GM21576 (cell line): ENCODE measurements at regions not wholly inside any gene's neighbourhood (a gene's known extent, or its start where the extent isn't known, plus 50 kb on each side); places are given as distances from the start of the nearest gene placed in this dataset.

ENCODE experiments used
- ATAC-seq: cut with Tn5 transposase; IDR thresholded peaks from one replicate; pipeline ENCODE4 v1.9.1; 2021; ENCODE audit warnings: mild to moderate bottlenecking, moderate library complexity; ENCODE audit not compliant: unreplicated experiment

DNA sequence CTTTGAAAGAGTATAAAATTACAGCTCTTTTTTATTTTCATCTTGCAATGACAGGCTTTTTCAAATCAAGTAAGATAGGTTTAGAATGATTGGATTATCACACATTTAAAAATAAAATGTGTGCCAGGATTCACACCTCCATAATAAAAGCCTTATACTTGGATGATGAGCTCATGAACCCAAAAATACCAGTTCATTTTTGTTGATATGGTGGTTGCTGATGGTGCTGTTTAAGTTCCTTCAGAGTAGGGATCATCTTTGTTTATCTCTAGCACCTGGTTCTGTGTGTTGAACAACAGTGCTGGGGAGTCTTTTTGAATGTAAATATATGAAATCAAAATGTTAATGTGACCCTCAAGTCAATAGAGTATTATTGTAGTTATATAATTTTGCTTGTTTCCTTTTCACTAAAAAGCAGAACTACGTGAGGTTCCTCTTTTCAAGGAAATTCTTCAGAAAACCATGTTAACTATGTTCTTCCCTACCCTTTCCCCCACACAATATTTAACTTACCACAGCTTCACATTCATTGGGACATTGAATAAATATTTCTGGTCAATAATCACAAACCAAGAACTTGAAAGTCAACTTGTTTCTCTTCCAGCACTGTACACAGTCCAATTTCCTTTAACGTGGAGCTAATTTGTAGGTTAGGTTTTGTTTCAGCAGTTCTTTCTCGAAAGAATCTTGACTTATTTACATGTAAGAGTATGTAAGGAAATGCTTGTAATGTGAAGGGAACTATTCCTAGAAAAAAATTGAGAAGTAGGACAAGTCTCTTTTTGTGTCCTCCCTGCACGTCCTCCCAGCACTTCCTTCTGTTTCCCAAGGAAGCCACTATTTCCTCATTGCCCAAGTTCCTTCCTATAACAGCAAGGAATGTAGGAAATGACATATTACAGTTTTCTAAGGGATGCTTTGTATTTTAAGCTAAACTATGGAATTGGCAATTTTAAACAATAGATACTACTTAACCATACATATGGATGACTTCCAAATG is 945.9 kb upstream of the CITED2 start:
- peak; percentile 42 for ATAC-seq

- ATAC-seq = peak; percentile 90
Measured at GRCh38 chr6:140319209-140319608, 944.8 kb upstream of the CITED2 start.

DNA sequence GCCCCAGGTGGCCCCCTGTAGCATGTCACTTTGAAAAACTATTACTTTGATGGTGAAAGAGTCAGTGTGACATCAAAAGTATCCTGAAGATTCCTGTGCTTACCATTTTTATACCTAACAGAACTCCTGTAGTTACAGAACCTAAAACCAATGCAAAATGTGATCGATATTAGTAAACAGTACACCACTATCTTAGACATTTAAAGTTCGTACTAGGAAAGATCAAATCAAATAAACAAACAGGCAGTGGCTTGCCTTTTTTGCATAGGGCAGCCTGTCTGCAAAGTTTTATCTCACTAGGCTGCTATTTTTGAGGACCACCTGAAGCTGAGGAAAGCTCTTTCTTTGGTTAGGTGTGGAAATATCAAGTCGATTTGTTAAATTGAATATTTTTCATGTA is 944.0 kb upstream of the CITED2 start:
- ATAC-seq = no peak

DNA sequence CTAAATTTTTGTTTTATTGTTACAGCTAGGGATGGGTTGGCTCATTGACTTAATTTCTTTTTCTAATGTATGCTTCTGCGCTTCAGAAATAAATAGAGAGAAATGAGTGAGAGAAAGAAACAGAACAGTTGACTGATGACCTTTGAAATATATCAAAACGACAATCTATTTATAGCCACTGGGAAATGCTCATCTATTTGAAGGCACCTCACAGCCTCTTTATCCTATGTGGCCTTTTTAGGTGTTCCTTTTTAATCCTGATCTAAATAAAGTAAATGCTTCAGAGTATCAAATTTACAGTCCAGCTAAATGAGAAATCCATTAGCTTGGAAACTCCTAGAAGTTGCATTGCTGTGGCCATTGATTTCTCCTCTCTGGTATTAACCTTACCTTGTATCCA is 943.5 kb upstream of the CITED2 start:
- no peak for ATAC-seq

DNA sequence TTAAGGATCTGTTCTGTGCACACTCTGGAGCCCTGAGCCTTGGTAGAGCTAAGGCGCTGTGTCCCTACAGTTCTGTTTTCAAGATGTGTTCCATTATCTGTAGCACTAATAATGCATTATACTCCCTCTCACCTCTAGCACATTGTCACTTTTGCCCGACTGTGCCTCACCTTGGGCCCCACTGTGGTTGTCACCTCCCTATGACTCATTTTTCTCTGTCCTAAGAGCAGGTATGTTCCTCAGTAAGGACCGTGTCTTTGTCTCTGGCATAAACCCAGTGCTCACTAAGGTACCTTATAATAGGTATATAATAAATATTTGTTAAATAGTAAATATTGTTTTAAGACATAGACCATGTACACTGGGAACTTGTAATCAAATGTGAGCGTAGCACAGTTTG is 942.5 kb upstream of the CITED2 start:
- ATAC-seq = no peak

DNA sequence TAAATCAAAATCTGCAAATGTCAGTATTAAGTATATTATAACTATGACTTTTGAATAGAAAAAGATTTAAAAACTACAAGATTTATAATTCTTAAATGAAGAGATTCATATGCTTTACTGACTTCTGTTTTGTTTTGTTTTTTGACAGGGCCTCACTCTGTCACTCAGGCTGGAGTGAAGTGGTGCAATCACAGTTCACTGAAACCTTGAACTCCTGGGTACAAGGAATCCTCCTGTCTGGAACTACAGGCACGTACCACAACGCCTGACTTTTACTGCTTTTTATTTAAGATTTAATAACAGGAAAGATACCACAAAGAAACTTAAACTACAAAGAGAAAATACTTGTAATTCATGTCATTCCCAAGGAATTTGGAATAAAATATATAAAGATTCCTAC is 940.2 kb upstream of the CITED2 start:
- ATAC-seq = no peak

DNA sequence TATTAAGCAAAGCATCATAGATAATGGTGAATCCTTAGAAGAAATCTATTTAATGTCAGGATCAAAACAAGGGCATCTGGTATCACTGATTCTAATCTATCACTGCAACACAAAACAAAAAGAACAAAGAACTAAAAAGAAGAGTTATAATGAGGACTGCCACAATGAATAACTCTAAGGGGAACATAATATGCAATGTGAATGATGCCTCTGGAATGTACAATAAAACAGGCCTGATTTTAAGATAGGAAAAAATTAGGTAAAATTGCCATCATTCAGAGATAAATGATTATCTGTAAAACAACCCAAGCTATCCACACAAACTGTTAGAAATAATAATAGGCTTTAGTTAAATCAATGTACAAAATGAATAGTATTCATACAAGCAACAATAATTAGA is 936.7 kb upstream of the CITED2 start:
- ATAC-seq = no peak

- ATAC-seq = no peak
Measured at GRCh38 chr6:140303218-140303949, 928.9 kb upstream of the CITED2 start.

DNA sequence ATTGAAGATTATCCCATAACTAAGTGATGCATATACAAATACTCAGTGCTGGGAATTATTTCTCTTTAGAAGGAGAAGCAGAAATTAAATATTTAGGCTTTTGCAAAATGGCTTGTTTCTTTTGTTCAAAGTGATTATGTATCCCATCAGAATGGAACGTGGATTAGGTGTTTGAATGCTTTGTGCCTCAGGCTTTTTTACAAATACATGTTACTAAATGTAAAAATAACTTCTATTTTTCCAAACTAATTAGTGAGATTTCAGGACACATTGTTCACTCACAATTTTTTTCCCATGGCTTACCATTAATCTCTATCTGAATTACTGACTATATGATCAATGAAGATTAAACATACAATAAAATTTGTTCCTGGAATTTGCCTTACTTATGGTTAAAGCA is 925.9 kb upstream of the CITED2 start:
- ATAC-seq = no peak

DNA sequence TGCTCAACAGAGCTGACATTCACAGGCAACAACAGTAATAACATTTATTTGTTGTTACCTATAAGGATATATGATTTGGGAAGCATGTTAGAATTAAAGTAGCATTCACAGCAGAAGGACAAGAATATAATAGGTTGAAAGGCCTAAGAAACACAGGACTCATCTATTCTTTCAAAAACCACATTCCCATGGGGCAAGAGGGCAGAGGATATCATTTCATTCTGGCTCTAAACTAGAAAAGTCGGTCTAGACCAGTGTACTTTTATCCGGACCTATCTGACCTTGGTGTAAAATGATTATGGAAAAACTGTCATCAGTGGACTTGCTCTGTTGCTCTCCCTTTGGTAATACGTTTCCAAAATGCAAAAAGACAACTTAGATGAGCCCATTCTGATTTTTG is 914.7 kb upstream of the CITED2 start:
- ATAC-seq = no peak

GRCh38 chr6:140285998-140286690 is 911.7 kb upstream of the CITED2 start:
- ATAC-seq = no peak

DNA sequence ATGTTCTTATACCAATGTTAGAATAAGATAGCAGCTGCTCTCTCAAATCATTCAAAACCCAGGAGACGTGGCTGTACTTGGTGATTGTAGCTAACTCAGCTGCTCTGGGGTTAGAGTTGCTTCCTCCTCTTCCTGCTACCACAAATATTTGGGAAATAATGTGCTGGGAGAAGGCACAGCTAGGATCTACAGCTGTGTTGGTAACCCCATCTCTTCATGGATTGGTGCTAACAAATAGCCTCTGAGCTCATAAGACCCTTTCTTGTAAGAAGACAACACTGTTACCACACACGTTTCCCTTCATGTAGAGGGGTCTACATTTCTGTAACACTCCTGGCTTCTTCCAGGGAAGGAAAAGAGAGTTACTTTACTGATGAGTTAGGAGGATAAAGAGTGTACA is 911.0 kb upstream of the CITED2 start:
- no peak for ATAC-seq

GRCh38 chr6:140284871-140285270 is 910.4 kb upstream of the CITED2 start:
- no peak for ATAC-seq

DNA sequence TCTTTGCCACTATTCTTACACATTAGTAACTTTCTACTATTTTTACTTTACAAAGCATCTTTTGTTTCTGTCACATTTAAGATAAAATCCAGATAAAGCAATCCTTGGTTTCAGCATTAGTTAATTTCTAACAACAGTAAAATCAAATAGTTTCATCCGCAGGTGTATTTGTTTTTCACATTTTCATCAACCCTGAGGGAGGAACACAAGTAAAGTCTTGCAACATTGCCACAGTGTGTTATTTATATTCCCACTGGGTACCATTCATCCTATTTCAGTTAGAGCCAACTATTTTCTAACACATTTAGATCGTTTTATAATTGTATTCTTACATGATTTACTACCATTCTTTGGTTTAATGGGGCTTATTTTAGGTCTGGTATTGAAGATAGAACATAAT is 908.7 kb upstream of the CITED2 start:
- ATAC-seq = no peak

DNA sequence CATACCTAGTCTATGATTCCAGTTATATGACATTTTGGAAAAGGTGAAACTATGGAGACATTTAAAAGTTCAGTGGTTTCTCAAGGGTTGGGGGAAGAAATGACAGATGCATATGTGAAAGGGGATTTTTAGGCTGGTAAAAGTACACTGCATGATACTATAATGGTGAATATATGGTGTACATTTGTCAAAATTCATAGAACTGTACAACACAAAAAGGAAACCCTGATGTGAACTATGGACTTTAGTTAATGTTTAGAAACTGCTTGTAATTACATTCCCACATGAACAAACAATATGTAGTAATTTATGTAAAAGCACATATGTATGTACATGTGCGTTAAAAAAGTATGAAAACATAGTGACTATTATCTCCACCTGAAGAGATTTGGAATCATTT is 907.3 kb upstream of the CITED2 start:
- no peak for ATAC-seq

- no peak for ATAC-seq
Measured at GRCh38 chr6:140281236-140281635, 906.8 kb upstream of the CITED2 start.

DNA sequence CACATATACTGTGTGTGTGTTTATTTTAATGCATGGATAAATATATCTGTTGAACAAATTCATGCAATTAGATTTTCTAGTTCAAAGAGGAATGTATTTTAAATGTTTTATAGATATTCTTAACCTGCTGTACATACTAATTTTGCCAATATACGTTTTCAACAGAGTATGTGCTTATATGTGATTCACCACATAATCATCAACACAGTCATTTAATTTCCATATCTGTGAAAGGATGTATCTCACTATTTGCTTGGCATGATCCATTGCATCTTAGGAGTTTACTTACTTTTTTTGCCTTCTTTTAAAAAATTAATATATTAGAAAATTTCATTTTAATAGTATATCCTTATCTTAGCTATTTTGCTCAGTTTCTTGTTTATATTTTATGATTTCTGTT is 902.3 kb upstream of the CITED2 start:
- ATAC-seq = no peak

DNA sequence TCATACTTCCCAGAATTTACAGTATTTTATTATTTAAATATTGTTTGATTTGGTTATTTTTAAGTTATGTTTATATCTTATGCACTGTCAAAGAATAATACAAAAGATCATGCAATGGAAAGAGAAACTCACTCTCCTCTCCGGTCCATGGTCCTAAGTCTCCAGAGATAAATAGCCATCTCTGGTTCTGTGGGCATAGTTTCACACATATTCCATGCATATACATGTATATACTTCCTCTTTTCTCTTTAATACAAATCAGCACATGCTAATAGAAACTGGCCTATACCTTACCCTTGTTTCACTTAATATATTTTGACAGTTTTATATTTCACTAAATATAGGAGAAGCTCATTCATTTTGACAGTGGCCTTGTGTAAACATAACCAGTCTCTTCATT is 901.7 kb upstream of the CITED2 start:
- ATAC-seq = no peak

DNA sequence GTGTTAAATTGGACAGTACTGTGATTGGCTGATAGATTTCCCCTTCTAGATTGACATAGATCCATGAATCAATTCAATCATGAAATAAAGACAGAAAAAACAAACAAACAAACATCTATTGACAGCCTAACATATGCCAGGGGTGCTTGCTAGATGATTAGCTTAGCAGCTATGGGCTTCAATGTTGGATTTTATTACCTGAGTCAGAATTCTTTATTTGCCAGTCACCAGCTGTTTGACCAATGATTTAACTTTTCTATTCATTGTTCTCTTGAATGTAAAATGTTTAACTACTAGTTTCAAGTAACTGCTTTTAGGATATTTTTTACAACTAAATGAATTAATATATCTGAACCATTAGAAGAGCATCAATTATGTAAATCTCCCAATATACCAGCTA is 901.3 kb upstream of the CITED2 start:
- no peak for ATAC-seq

GRCh38 chr6:140274548-140274947 is 900.1 kb upstream of the CITED2 start:
- ATAC-seq = no peak

DNA sequence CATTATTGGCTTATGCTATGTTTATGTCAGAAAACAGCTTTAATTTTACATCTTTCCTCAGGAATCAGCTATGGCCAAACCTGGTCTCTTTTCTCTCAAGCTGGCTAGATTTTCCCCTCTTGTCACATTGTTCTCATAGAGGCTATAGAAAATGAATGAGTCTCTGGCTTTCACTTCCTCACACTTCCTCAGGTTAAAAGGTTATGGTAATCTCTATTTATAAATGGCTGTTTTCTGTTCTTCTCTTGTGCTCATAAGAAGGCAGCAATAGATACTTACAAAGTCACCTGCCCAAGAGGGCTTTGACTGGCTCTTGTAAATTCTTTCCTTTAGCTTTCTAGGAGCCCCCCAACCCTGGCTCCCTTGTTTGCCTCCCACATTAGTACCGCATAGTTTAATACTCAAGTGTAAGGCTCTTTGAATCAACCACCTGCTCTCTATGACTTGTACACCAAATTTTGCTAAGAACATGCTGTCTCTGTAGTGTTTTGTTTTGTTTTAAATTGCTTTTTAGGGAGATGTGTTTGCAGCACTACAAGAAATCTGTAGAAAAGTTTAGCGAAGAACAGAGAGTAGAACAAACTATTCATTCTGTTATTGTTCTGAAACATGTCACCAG is 897.4 kb upstream of the CITED2 start:
- peak; percentile 100 for ATAC-seq
